ENCODE measurements at regions not wholly inside any gene's neighbourhood (a gene's known extent, or its start where the extent isn't known, plus 50 kb on each side); places are given as distances from the start of the nearest gene placed in this dataset.

DNA sequence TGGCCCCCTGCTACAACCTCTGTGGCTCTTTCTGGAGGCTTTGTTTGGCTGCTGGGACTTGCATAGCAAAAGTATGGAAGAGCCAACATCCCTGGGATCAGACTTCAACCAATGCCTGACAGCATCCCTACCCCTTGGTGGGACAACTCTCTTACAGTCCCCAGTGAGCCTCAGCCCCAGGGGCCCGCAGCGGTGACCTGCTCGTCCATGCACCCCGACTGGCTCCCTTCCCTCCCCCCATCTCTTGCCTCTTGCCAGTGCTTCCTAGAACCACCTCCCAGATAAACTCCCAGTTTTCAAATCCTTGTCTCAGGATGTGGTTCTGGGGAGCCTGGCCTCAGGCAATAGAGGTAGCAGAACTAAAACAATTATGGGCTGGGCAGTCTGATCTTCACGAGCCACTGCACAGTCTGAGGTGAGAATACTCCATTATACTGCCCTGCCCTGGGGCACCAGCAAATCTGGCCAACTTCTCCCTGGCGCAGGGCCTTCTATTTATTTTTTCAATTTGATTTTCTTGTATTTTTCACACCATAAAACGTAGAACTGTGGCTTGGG lies 86.6 kb upstream of the BRD7 start:
- TF ChIP-seq, protein P1, sequence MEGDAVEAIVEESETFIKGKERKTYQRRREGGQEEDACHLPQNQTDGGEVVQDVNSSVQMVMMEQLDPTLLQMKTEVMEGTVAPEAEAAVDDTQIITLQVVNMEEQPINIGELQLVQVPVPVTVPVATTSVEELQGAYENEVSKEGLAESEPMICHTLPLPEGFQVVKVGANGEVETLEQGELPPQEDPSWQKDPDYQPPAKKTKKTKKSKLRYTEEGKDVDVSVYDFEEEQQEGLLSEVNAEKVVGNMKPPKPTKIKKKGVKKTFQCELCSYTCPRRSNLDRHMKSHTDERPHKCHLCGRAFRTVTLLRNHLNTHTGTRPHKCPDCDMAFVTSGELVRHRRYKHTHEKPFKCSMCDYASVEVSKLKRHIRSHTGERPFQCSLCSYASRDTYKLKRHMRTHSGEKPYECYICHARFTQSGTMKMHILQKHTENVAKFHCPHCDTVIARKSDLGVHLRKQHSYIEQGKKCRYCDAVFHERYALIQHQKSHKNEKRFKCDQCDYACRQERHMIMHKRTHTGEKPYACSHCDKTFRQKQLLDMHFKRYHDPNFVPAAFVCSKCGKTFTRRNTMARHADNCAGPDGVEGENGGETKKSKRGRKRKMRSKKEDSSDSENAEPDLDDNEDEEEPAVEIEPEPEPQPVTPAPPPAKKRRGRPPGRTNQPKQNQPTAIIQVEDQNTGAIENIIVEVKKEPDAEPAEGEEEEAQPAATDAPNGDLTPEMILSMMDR (IDR thresholded peaks at IDR 0.05) = no peak
- no peak for TF ChIP-seq POLR2A (IDR thresholded peaks at IDR 0.05)
- TF ChIP-seq POLR2AphosphoS5 (IDR thresholded peaks at IDR 0.05) = no peak
